GM18867 (cell line): ENCODE measurements at regions not wholly inside any gene's neighbourhood (a gene's known extent, or its start where the extent isn't known, plus 50 kb on each side); places are given as distances from the start of the nearest gene placed in this dataset.

Source experiments
- ATAC-seq: cut with Tn5 transposase; IDR thresholded peaks from one replicate; pipeline ENCODE4 v1.9.1; 2021; ENCODE audit warnings: mild to moderate bottlenecking, moderate library complexity; ENCODE audit not compliant: unreplicated experiment

- ATAC-seq: no peak
Observed at GRCh38 chr20:59547596-59547995, 56.7 kb upstream of the PHACTR3 start.
